ENCODE measurements at regions not wholly inside any gene's neighbourhood (a gene's known extent, or its start where the extent isn't known, plus 50 kb on each side); places are given as distances from the start of the nearest gene placed in this dataset.

DNA sequence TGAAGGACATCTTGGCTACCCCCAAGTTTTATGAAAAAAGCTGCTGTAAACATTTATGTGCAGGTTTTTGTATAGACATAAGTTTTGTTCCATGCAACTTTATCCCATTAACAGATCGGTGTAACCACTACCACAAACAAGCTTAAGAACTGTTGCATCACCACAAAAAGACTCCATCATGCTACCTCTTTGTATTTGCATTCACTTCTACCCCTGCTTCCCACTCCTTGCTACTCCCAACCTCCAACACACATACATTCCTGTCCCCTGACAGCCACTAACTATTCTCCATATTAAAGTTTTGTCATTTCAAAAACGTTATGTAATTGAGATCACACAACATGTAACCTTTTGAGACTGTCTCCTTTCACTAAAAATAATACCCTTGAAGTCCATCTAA lies 57.8 kb upstream of the LHFPL2 start:
- DNase-seq (ENCODE audit: low read depth in 1 of 2, low spot score in 1 of 2), result no peak
- POLR2A ChIA-PET, result interaction anchor here (0.6 kb wide), 1 partner anchor 1885 kb away, joined by 5 read pairs; no protein-coding TSS in a partner anchor
- peaks cover 14% of the 10 kb centered on the region for H3K4me1 ChIP-seq
- H3K4me3 ChIP-seq, result no peak overlapping the region
- FAIRE-seq, result no peak
- TF ChIP-seq HDAC2 (IDR thresholded peaks at IDR 0.05) (no peak), CEBPB (IDR thresholded peaks at IDR 0.05) (0 out of 4 replicates have a peak, but pooled peaks of 1 of the 2 experiments have one; percentile 6), RFX5 (IDR thresholded peaks at IDR 0.05) (no peak)
- no peak for ATAC-seq
- H3K27ac ChIP-seq, result peak overlapping the region in 1 of 2 experiments; percentile 35; a peak in 2 of 6 replicates
- H3K9me3 ChIP-seq, result peaks cover 8% of the 10 kb centered on the region; the same call in 1 of the 3 replicates
- H3K4me2 ChIP-seq, result peak overlapping the region; percentile 26; the same call in 2 of the 3 replicates
- CTCF ChIA-PET, result no interaction called here
- WGBS (ENCODE audit: missing lambda C conversion rate), result 59% methylated on average over 2 of the region's 2 CpGs

DNA sequence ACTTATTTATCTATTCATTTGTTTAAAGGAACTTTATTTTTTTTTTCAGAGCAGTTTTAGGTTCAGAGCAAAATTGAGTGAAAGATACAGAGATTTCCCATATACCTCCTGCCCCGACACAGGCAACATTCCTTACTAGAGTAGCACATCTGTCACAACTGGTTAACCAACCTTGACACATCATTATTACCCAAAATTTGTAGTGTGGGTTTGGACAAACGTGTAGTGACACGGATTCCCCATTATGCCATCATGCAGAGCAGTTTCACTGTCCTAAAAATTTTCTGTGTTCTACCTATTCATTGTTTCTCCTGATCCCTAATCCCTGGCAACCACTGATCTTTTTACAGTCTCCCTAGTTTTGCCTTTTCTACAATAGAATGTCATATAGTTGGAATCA lies 57.3 kb upstream of the LHFPL2 start:
- POLR2A ChIA-PET, result interaction anchor here (0.6 kb wide), 1 partner anchor 1885 kb away, joined by 5 read pairs; no protein-coding TSS in a partner anchor
- CTCF ChIA-PET, result no interaction called here
- Histone ChIP-seq H3K4me3 (no peak overlapping the region), H3K27ac (no peak overlapping the region), H3K9me3 (peaks cover 8% of the 10 kb centered on the region; the same call in 1 of the 3 replicates), H3K4me2 (no peak overlapping the region; the same call in 1 of the 3 replicates), H3K4me1 (peaks cover 16% of the 10 kb centered on the region)
- TF ChIP-seq NFE2L2 (conservative IDR thresholded peaks at IDR 0.05; ENCODE audit: low read length) (no peak), TP53 (CRISPR knock-in tag; IDR thresholded peaks at IDR 0.05) (no peak), ZNF302 (CRISPR knock-in tag; IDR thresholded peaks at IDR 0.05) (no peak), ESRRA (IDR thresholded peaks at IDR 0.05; ENCODE audit: borderline replicate concordance, low read length) (no peak), SREBF2 (IDR thresholded peaks at IDR 0.05) (no peak), POLR2A (IDR thresholded peaks at IDR 0.05; ENCODE audit: low read length) (no peak), RARB (CRISPR knock-in tag; IDR thresholded peaks at IDR 0.05) (no peak), HOXB13 (CRISPR knock-in tag; IDR thresholded peaks at IDR 0.05; ENCODE audit: low read depth) (no peak), MYC (IDR thresholded peaks at IDR 0.05; ENCODE audit: borderline replicate concordance, low read length) (no peak), MAFK (IDR thresholded peaks at IDR 0.05; ENCODE audit: partially characterized antibody) (no peak), GATA3 (IDR thresholded peaks at IDR 0.05; ENCODE audit: borderline replicate concordance) (no peak), HOXB5 (CRISPR knock-in tag; IDR thresholded peaks at IDR 0.05) (no peak), RAD21 (conservative IDR thresholded peaks at IDR 0.05 in 1 of 2, IDR thresholded peaks at IDR 0.05 in 1 of 2) (no peak)
- TF ChIP-seq, protein P1, sequence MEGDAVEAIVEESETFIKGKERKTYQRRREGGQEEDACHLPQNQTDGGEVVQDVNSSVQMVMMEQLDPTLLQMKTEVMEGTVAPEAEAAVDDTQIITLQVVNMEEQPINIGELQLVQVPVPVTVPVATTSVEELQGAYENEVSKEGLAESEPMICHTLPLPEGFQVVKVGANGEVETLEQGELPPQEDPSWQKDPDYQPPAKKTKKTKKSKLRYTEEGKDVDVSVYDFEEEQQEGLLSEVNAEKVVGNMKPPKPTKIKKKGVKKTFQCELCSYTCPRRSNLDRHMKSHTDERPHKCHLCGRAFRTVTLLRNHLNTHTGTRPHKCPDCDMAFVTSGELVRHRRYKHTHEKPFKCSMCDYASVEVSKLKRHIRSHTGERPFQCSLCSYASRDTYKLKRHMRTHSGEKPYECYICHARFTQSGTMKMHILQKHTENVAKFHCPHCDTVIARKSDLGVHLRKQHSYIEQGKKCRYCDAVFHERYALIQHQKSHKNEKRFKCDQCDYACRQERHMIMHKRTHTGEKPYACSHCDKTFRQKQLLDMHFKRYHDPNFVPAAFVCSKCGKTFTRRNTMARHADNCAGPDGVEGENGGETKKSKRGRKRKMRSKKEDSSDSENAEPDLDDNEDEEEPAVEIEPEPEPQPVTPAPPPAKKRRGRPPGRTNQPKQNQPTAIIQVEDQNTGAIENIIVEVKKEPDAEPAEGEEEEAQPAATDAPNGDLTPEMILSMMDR (IDR thresholded peaks at IDR 0.05), result no peak
- TF ChIP-seq, protein P2, sequence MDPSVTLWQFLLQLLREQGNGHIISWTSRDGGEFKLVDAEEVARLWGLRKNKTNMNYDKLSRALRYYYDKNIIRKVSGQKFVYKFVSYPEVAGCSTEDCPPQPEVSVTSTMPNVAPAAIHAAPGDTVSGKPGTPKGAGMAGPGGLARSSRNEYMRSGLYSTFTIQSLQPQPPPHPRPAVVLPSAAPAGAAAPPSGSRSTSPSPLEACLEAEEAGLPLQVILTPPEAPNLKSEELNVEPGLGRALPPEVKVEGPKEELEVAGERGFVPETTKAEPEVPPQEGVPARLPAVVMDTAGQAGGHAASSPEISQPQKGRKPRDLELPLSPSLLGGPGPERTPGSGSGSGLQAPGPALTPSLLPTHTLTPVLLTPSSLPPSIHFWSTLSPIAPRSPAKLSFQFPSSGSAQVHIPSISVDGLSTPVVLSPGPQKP (IDR thresholded peaks at IDR 0.05; ENCODE audit: low read depth, low read length), result no peak
- TF ChIP-seq, protein P3, sequence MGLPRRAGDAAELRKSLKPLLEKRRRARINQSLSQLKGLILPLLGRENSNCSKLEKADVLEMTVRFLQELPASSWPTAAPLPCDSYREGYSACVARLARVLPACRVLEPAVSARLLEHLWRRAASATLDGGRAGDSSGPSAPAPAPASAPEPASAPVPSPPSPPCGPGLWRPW (IDR thresholded peaks at IDR 0.05), result no peak
- TF ChIP-seq, protein P4, sequence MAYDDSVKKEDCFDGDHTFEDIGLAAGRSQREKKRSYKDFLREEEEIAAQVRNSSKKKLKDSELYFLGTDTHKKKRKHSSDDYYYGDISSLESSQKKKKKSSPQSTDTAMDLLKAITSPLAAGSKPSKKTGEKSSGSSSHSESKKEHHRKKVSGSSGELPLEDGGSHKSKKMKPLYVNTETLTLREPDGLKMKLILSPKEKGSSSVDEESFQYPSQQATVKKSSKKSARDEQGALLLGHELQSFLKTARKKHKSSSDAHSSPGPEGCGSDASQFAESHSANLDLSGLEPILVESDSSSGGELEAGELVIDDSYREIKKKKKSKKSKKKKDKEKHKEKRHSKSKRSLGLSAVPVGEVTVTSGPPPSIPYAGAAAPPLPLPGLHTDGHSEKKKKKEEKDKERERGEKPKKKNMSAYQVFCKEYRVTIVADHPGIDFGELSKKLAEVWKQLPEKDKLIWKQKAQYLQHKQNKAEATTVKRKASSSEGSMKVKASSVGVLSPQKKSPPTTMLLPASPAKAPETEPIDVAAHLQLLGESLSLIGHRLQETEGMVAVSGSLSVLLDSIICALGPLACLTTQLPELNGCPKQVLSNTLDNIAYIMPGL (CRISPR knock-in tag; IDR thresholded peaks at IDR 0.05; ENCODE audit: borderline replicate concordance), result no peak
- WGBS (ENCODE audit: missing lambda C conversion rate), result 92% methylated on average over 3 of the region's 3 CpGs
- DNase-seq (ENCODE audit: low read depth in 1 of 2, low spot score in 1 of 2), result no peak
- ATAC-seq, result no peak
- no peak for FAIRE-seq
